ENCODE measurements at regions not wholly inside any gene's neighbourhood (a gene's known extent, or its start where the extent isn't known, plus 50 kb on each side); places are given as distances from the start of the nearest gene placed in this dataset.

GRCh38 chr1:216926720-216927510, 203.7 kb upstream of the ESRRG start:
- H3K9me3 Mint-ChIP-seq: peaks cover 3% of the 10 kb centered on the region
- ChIA-PET CTCF (interaction anchor here (1.0 kb wide), 1 partner anchor 10 kb away, joined by 3 read pairs; no protein-coding TSS in a partner anchor), POLR2A (no interaction called here)
- H3K27me3 Mint-ChIP-seq: no peaks in the 10 kb centered on the region
- no peak overlapping the region for H3K27ac Mint-ChIP-seq
- no peaks in the 10 kb centered on the region for H3K36me3 Mint-ChIP-seq (ENCODE audit: low read depth)
- no peak for DNase-seq
- no peaks in the 10 kb centered on the region for H3K4me1 Mint-ChIP-seq
- H3K4me3 Mint-ChIP-seq: no peak overlapping the region

GRCh38 chr1:216925962-216926625, 202.9 kb upstream of the ESRRG start:
- Mint-ChIP-seq H3K27me3 (no peaks in the 10 kb centered on the region), H3K36me3 (ENCODE audit: low read depth) (no peaks in the 10 kb centered on the region), H3K27ac (no peak overlapping the region), H3K4me3 (no peak overlapping the region), H3K4me1 (no peaks in the 10 kb centered on the region), H3K9me3 (peaks cover 2% of the 10 kb centered on the region)
- POLR2A ChIA-PET: no interaction called here
- no peak for DNase-seq
- CTCF ChIA-PET: interaction anchor here (1.0 kb wide), 1 partner anchor 10 kb away, joined by 3 read pairs; no protein-coding TSS in a partner anchor

GRCh38 chr1:216924732-216925131, 201.5 kb upstream of the ESRRG start:
- H3K9me3 Mint-ChIP-seq: peaks cover 2% of the 10 kb centered on the region

GRCh38 chr1:216923601-216924000, 200.4 kb upstream of the ESRRG start:
- Mint-ChIP-seq H3K4me1 (no peaks in the 10 kb centered on the region), H3K27me3 (no peaks in the 10 kb centered on the region), H3K36me3 (ENCODE audit: low read depth) (no peaks in the 10 kb centered on the region), H3K4me3 (no peak overlapping the region), H3K27ac (no peak overlapping the region), H3K9me3 (peaks cover 2% of the 10 kb centered on the region)
- ChIA-PET CTCF (no interaction called here), POLR2A (no interaction called here)
- DNase-seq: no peak

More at GRCh38 chr1:216924732-216925131, 201.5 kb upstream of the ESRRG start:
- Mint-ChIP-seq H3K4me3 (no peak overlapping the region), H3K36me3 (ENCODE audit: low read depth) (no peaks in the 10 kb centered on the region), H3K27me3 (no peaks in the 10 kb centered on the region), H3K4me1 (no peaks in the 10 kb centered on the region), H3K27ac (no peak overlapping the region)
- ChIA-PET CTCF (no interaction called here), POLR2A (no interaction called here)
- no peak for DNase-seq

GRCh38 chr1:216922406-216922805, 199.2 kb upstream of the ESRRG start:
- no peak overlapping the region for H3K4me3 Mint-ChIP-seq
- H3K27ac Mint-ChIP-seq: no peak overlapping the region
- POLR2A ChIA-PET: no interaction called here
- no peaks in the 10 kb centered on the region for H3K36me3 Mint-ChIP-seq (ENCODE audit: low read depth)
- no peaks in the 10 kb centered on the region for H3K4me1 Mint-ChIP-seq
- no peaks in the 10 kb centered on the region for H3K27me3 Mint-ChIP-seq
- H3K9me3 Mint-ChIP-seq: peaks cover 2% of the 10 kb centered on the region
- CTCF ChIA-PET: no interaction called here
- no peak for DNase-seq

- DNase-seq: no peak
- H3K9me3 Mint-ChIP-seq: peaks cover 2% of the 10 kb centered on the region
- no peak overlapping the region for H3K4me3 Mint-ChIP-seq
- CTCF ChIA-PET: interaction anchor here (0.6 kb wide), 1 partner anchor 316 kb away, joined by 3 read pairs; no protein-coding TSS in a partner anchor
- POLR2A ChIA-PET: no interaction called here
- no peaks in the 10 kb centered on the region for H3K27me3 Mint-ChIP-seq
- H3K27ac Mint-ChIP-seq: no peak overlapping the region
- H3K36me3 Mint-ChIP-seq (ENCODE audit: low read depth): no peaks in the 10 kb centered on the region
- H3K4me1 Mint-ChIP-seq: no peaks in the 10 kb centered on the region
These were observed 198.6 kb upstream of the ESRRG start for GRCh38 chr1:216921866-216922265.

GRCh38 chr1:216919060-216919970, 196.1 kb upstream of the ESRRG start:
- peaks cover 2% of the 10 kb centered on the region for H3K9me3 Mint-ChIP-seq
- no peaks in the 10 kb centered on the region for H3K4me1 Mint-ChIP-seq
- DNase-seq: no peak
- H3K27ac Mint-ChIP-seq: no peak overlapping the region
- ChIA-PET POLR2A (no interaction called here), CTCF (no interaction called here)
- no peaks in the 10 kb centered on the region for H3K27me3 Mint-ChIP-seq
- no peak overlapping the region for H3K4me3 Mint-ChIP-seq
- H3K36me3 Mint-ChIP-seq (ENCODE audit: low read depth): no peaks in the 10 kb centered on the region

GRCh38 chr1:216916890-216917438, 193.7 kb upstream of the ESRRG start:
- Mint-ChIP-seq H3K9me3 (no peaks in the 10 kb centered on the region), H3K27ac (no peak overlapping the region), H3K4me3 (no peak overlapping the region), H3K4me1 (no peaks in the 10 kb centered on the region), H3K27me3 (no peaks in the 10 kb centered on the region), H3K36me3 (ENCODE audit: low read depth) (no peaks in the 10 kb centered on the region)
- DNase-seq: no peak
- POLR2A ChIA-PET: no interaction called here
- CTCF ChIA-PET: no interaction called here

- no peak for DNase-seq
- H3K36me3 Mint-ChIP-seq (ENCODE audit: low read depth): no peaks in the 10 kb centered on the region
- H3K9me3 Mint-ChIP-seq: no peaks in the 10 kb centered on the region
- no peaks in the 10 kb centered on the region for H3K4me1 Mint-ChIP-seq
- ChIA-PET CTCF (no interaction called here), POLR2A (no interaction called here)
- no peak overlapping the region for H3K4me3 Mint-ChIP-seq
- H3K27me3 Mint-ChIP-seq: no peaks in the 10 kb centered on the region
- H3K27ac Mint-ChIP-seq: no peak overlapping the region
These were observed 191.7 kb upstream of the ESRRG start for GRCh38 chr1:216914974-216915373.

- DNase-seq: no peak
- ChIA-PET POLR2A (no interaction called here), CTCF (no interaction called here)
- Mint-ChIP-seq H3K27me3 (no peaks in the 10 kb centered on the region), H3K4me3 (no peak overlapping the region), H3K4me1 (no peaks in the 10 kb centered on the region), H3K36me3 (ENCODE audit: low read depth) (no peaks in the 10 kb centered on the region), H3K9me3 (no peaks in the 10 kb centered on the region), H3K27ac (no peak overlapping the region)
These were observed 190.7 kb upstream of the ESRRG start for GRCh38 chr1:216913976-216914375.

GRCh38 chr1:216910081-216910840, 187.0 kb upstream of the ESRRG start:
- Mint-ChIP-seq H3K4me1 (no peaks in the 10 kb centered on the region), H3K36me3 (ENCODE audit: low read depth) (no peaks in the 10 kb centered on the region), H3K27ac (no peak overlapping the region), H3K4me3 (no peak overlapping the region), H3K9me3 (no peaks in the 10 kb centered on the region), H3K27me3 (no peaks in the 10 kb centered on the region)
- CTCF ChIA-PET: no interaction called here
- POLR2A ChIA-PET: no interaction called here
- DNase-seq: no peak

GRCh38 chr1:216908126-216908525, 184.9 kb upstream of the ESRRG start:
- H3K9me3 Mint-ChIP-seq: no peaks in the 10 kb centered on the region
- H3K4me1 Mint-ChIP-seq: no peaks in the 10 kb centered on the region
- no peak overlapping the region for H3K27ac Mint-ChIP-seq
- H3K27me3 Mint-ChIP-seq: no peaks in the 10 kb centered on the region
- DNase-seq: no peak
- ChIA-PET POLR2A (no interaction called here), CTCF (no interaction called here)
- no peaks in the 10 kb centered on the region for H3K36me3 Mint-ChIP-seq (ENCODE audit: low read depth)
- no peak overlapping the region for H3K4me3 Mint-ChIP-seq
